ENCODE measurements at regions not wholly inside any gene's neighbourhood (a gene's known extent, or its start where the extent isn't known, plus 50 kb on each side); places are given as distances from the start of the nearest gene placed in this dataset.

DNA sequence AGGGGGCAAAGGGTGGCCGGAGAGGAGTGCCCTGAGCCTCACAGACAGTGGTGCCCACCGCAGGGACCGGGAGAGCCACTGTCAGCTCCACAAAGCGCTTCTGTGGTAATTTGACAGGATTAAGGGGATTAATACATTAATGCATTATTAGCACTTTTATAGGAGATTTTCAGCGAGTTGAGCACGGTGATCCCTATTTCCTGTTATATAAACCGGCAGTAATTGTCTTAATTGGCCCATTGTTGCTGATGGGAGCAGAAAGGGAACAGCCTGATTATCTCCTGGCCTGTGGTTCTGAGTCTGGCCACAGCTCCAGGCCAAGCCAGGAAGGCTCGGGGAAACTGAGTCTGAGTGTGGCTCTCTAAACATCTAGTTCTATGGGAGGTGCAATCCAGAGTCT lies 423.6 kb downstream of the CDK5RAP2 start:
- no peak for DNase-seq (ENCODE audit: low spot score)
- Histone ChIP-seq H3K27me3 (ENCODE audit: control insufficient read depth in 4 of 4, insufficient read depth in 4 of 4, low read length in 3 of 4) (peaks cover 0 to 4% (median 0%) of the 10 kb centered on the region in 4 donors), H3K9me3 (ENCODE audit: control insufficient read depth in 4 of 4, low read length in 3 of 4) (peaks cover 0 to 7% (median 0%) of the 10 kb centered on the region in 4 donors), H3K36me3 (ENCODE audit: control insufficient read depth in 4 of 4, insufficient read depth in 3 of 4, low read depth in 1 of 4, low read length in 3 of 4) (no peaks in the 10 kb centered on the region), H3K4me3 (ENCODE audit: low read depth in 1 of 3, low read length in 3 of 3) (no peak overlapping the region), H3K27ac (ENCODE audit: low read depth in 1 of 2, low read length in 2 of 2) (no peak overlapping the region), H3K9ac (ENCODE audit: low read depth in 1 of 2, low read length in 2 of 2) (no peak overlapping the region), H3K4me1 (ENCODE audit: control insufficient read depth in 4 of 4, insufficient read depth in 4 of 4, low read length in 3 of 4) (no peaks in the 10 kb centered on the region)
- 65% methylated on average over 8 of the region's 8 CpGs for WGBS
- TF ChIP-seq, protein P1, sequence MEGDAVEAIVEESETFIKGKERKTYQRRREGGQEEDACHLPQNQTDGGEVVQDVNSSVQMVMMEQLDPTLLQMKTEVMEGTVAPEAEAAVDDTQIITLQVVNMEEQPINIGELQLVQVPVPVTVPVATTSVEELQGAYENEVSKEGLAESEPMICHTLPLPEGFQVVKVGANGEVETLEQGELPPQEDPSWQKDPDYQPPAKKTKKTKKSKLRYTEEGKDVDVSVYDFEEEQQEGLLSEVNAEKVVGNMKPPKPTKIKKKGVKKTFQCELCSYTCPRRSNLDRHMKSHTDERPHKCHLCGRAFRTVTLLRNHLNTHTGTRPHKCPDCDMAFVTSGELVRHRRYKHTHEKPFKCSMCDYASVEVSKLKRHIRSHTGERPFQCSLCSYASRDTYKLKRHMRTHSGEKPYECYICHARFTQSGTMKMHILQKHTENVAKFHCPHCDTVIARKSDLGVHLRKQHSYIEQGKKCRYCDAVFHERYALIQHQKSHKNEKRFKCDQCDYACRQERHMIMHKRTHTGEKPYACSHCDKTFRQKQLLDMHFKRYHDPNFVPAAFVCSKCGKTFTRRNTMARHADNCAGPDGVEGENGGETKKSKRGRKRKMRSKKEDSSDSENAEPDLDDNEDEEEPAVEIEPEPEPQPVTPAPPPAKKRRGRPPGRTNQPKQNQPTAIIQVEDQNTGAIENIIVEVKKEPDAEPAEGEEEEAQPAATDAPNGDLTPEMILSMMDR (IDR thresholded peaks at IDR 0.05; ENCODE audit: low read depth, low read length, missing input control) = no peak
- TF ChIP-seq JUND (IDR thresholded peaks at IDR 0.05) = no peak
- no peak for TF ChIP-seq RAD21 (IDR thresholded peaks at IDR 0.05)
- no peak for TF ChIP-seq SP1 (IDR thresholded peaks at IDR 0.05)
- TF ChIP-seq FOXA1 (IDR thresholded peaks at IDR 0.05) = no peak
- TF ChIP-seq, protein P2, sequence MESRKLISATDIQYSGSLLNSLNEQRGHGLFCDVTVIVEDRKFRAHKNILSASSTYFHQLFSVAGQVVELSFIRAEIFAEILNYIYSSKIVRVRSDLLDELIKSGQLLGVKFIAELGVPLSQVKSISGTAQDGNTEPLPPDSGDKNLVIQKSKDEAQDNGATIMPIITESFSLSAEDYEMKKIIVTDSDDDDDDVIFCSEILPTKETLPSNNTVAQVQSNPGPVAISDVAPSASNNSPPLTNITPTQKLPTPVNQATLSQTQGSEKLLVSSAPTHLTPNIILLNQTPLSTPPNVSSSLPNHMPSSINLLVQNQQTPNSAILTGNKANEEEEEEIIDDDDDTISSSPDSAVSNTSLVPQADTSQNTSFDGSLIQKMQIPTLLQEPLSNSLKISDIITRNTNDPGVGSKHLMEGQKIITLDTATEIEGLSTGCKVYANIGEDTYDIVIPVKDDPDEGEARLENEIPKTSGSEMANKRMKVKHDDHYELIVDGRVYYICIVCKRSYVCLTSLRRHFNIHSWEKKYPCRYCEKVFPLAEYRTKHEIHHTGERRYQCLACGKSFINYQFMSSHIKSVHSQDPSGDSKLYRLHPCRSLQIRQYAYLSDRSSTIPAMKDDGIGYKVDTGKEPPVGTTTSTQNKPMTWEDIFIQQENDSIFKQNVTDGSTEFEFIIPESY (IDR thresholded peaks at IDR 0.05) = no peak
- TF ChIP-seq FOXA2 (IDR thresholded peaks at IDR 0.05) = no peak

DNA sequence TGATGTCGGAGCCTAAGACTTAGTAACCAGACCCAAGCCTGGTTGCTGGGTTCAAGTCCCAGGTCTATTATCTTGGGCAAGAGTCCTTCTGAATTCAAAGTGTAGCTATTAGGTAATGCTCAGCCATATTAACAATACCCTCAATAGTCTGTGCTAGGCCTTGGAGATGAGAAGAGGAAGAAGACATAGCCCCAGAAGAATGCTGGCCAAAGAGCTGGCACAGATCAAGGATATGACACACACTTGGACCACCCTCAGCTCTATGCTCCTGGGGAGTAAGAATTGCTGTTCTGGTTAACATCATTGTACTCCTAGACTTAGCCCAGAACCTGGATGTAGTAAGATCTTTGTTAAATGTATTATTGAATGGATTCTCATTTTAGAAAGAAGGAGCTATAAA lies 426.7 kb downstream of the CDK5RAP2 start:
- TF ChIP-seq GABPA (IDR thresholded peaks at IDR 0.05 in 1 of 2, conservative IDR thresholded peaks at IDR 0.05 in 1 of 2) (no peak), EGR1 (IDR thresholded peaks at IDR 0.05; ENCODE audit: low read depth in 2 of 2) (no peak), RXRA (IDR thresholded peaks at IDR 0.05) (no peak), HNF4G (IDR thresholded peaks at IDR 0.05) (no peak), RAD21 (IDR thresholded peaks at IDR 0.05) (no peak), HNF4A (conservative IDR thresholded peaks at IDR 0.05) (no peak)
- TF ChIP-seq, protein P1 (IDR thresholded peaks at IDR 0.05; ENCODE audit: low read depth, low read length, missing input control) = no peak
- 88% methylated on average over 1 of the region's 1 CpG for WGBS
- no peaks in the 10 kb centered on the region for H3K36me3 ChIP-seq (ENCODE audit: control insufficient read depth in 4 of 4, insufficient read depth in 3 of 4, low read depth in 1 of 4, low read length in 3 of 4)
- no peak overlapping the region for H3K4me3 ChIP-seq (ENCODE audit: low read depth in 1 of 3, low read length in 3 of 3)
- peaks cover 0 to 4% (median 0%) of the 10 kb centered on the region in 4 donors for H3K27me3 ChIP-seq (ENCODE audit: control insufficient read depth in 4 of 4, insufficient read depth in 4 of 4, low read length in 3 of 4)
- H3K27ac ChIP-seq (ENCODE audit: low read depth in 1 of 2, low read length in 2 of 2) = no peak overlapping the region
- H3K9me3 ChIP-seq (ENCODE audit: control insufficient read depth in 4 of 4, low read length in 3 of 4) = no peaks in the 10 kb centered on the region
- DNase-seq (ENCODE audit: low spot score) = no peak
- no peak overlapping the region for H3K9ac ChIP-seq (ENCODE audit: low read depth in 1 of 2, low read length in 2 of 2)
- no peaks in the 10 kb centered on the region for H3K4me1 ChIP-seq (ENCODE audit: control insufficient read depth in 4 of 4, insufficient read depth in 4 of 4, low read length in 3 of 4)

DNA sequence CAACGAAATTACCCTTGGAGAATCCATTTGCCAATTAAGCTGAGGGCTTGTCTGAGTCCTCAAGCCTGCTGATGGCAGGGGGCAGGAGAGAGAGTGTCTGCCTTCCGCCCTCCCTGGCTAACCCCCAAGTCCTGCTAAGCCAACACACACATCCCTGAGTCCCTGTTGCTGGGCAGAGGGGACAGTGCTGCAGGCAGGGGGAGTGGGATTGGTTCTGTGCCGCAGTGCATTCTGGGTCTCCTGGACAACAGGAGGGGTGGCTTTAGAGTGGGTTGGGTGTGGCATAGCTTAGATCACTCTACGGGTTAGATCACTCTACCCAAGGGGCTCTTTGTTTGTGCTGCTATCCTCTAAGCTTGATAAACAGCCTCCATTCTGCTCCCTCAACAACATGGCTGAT lies 427.7 kb downstream of the CDK5RAP2 start:
- DNase-seq (ENCODE audit: low spot score) = no peak
- Histone ChIP-seq H3K27me3 (ENCODE audit: control insufficient read depth in 4 of 4, insufficient read depth in 4 of 4, low read length in 3 of 4) (peaks cover 0 to 4% (median 0%) of the 10 kb centered on the region in 4 donors), H3K9ac (ENCODE audit: low read depth in 1 of 2, low read length in 2 of 2) (no peak overlapping the region), H3K4me1 (ENCODE audit: control insufficient read depth in 4 of 4, insufficient read depth in 4 of 4, low read length in 3 of 4) (no peaks in the 10 kb centered on the region), H3K4me3 (ENCODE audit: low read depth in 1 of 3, low read length in 3 of 3) (no peak overlapping the region), H3K9me3 (ENCODE audit: control insufficient read depth in 4 of 4, low read length in 3 of 4) (no peaks in the 10 kb centered on the region), H3K36me3 (ENCODE audit: control insufficient read depth in 4 of 4, insufficient read depth in 3 of 4, low read depth in 1 of 4, low read length in 3 of 4) (no peaks in the 10 kb centered on the region), H3K27ac (ENCODE audit: low read depth in 1 of 2, low read length in 2 of 2) (no peak overlapping the region)
- 50% methylated on average over 4 of the region's 4 CpGs for WGBS
- TF ChIP-seq NR2F2 (IDR thresholded peaks at IDR 0.05) = no peak
- TF ChIP-seq YY1 (IDR thresholded peaks at IDR 0.05) = no peak
- no peak for TF ChIP-seq GABPA (IDR thresholded peaks at IDR 0.05 in 1 of 2, conservative IDR thresholded peaks at IDR 0.05 in 1 of 2)
- TF ChIP-seq RXRA (IDR thresholded peaks at IDR 0.05) = no peak

Measured in liver (tissue), 8 donors.